Stimulated activated CD4-positive, alpha-beta T cell treated with anti-CD3 and anti-CD28 coated beads, Interleukin-1b, Interleukin-23, amount 100 ng/mL, for 1 hour (primary cell): ENCODE measurements at regions not wholly inside any gene's neighbourhood (a gene's known extent, or its start where the extent isn't known, plus 50 kb on each side); places are given as distances from the start of the nearest gene placed in this dataset.

Source experiments
- DNase-seq, 2 donors: peaks; one replicate each; pipeline ENCODE4 v3.0.0-alpha.2; 2020; ENCODE audit warnings: low read depth in 2 of 2

GRCh38 chr16:6406028-6406427 lies 926.6 kb upstream of the RBFOX1 start:
- DNase-seq = no peak

- no peak for DNase-seq
These were observed 949.7 kb upstream of the RBFOX1 start for GRCh38 chr16:6382924-6383459.

- DNase-seq = no peak
These were observed 950.7 kb upstream of the RBFOX1 start for GRCh38 chr16:6381896-6382295.

GRCh38 chr16:6377956-6378355 lies 954.7 kb upstream of the RBFOX1 start:
- no peak for DNase-seq

- no peak for DNase-seq
These were observed 957.1 kb upstream of the RBFOX1 start for GRCh38 chr16:6375465-6376075.

GRCh38 chr16:6374821-6375220 lies 957.8 kb upstream of the RBFOX1 start:
- DNase-seq = no peak

DNA sequence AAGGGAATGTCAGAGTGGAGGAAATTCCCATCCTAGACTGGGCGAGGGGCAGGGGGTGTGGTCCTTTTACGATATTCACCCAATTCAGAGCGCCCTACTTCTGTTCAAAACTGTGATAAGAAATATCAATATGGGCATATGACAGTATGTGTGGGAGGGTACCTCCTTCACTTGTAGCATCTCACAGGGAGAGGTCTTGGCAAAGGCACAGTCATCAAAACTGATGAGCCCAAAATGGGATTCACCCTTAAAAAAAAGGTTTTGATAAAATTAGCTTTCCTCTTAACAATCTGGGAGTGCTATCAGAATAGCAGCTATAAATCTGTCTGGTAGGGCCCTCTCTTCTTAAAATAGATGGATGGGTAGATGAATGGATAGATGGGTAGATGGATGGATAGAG lies 967.8 kb upstream of the RBFOX1 start:
- DNase-seq = no peak

DNA sequence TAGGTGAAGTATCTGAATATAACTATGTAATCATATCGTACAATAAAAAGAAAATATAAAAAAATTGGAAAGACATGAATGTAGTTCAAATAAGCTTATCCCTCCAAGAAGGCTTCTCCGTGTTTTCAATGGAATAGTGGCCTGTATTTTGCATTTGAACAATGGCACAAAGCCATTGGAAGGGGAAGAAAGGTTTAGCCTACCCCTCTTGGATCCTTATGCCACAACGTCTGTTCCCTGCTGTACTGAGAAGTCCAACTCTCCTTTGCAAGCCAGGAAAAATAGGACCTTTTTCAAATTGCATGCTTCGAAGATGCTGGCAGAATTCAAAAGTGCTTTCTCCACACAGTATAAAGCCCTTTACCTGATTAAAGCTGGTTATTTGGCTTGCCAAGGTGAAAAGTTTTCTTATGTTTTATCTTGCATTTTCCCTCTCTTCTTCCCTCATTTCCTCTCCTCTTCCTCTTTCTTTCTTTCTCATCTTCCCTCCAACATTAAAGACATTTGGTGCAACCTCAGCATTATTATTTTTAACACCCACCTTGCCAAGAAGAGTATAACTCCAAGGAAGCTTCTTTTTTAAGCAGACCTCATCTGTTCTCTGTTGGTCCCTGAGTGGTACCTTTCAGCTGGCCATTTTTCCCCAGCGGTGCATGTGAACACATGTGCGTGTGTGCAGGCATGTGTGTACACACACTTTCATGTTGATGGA lies 968.6 kb upstream of the RBFOX1 start:
- no peak for DNase-seq

DNA sequence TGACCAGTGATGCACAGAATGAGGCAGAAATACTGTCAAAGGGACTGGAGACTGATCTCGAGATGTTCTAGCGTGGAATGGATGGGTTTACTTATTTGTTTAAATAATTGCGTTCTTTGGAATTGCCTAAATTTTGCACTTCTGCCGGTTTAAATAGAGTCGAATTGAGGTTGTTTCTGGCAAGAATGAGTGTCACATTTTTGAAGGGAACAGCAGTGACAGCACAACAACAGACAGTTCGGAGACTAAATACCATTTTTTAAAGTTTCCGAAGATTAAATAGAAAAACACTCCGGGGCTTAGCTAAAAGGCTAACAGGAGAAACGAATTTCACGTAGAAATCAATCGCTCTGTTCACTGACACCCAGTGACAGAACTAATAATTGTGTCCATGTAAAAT lies 969.2 kb upstream of the RBFOX1 start:
- no peak for DNase-seq

- DNase-seq = no peak
These were observed 970.3 kb upstream of the RBFOX1 start for GRCh38 chr16:6362321-6362720.

DNA sequence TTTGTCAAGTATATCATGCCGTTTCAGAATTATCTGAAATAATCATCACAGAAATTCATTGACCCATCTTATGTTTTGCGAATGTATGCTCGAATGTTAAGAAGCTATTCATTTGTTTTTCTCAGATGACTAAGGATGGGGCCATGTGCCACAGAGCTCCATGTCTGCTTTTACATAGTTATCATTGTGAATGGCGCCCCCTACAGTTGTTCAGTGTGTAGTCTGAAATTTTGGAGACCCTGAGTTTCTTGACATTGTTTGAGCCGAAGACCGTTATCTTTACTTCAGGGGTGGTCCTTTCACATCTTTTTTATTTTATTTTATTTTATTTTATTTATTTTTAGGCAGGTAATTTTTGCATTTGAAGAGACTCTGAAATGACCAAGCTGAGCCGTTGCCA lies 972.0 kb upstream of the RBFOX1 start:
- no peak for DNase-seq

DNA sequence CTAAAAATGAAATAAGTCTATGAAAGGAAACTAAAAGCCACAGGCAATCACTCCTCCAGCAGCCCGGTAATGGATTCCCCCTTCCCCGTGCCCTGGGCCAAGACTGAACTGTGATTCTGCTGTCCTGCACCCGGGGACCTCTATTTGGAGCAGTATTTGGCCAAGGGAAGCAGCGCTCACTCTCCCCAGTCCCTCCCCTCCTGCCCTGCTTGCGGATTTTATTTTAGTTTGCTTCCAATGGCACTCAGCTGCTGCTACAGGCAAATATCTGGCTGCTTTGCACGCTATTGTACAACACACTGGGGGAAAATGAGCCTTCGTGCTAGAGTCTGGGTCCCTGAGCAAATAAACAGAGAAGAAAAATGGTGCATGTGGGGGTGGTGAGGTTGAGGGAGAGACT lies 975.7 kb upstream of the RBFOX1 start:
- DNase-seq = no peak

DNA sequence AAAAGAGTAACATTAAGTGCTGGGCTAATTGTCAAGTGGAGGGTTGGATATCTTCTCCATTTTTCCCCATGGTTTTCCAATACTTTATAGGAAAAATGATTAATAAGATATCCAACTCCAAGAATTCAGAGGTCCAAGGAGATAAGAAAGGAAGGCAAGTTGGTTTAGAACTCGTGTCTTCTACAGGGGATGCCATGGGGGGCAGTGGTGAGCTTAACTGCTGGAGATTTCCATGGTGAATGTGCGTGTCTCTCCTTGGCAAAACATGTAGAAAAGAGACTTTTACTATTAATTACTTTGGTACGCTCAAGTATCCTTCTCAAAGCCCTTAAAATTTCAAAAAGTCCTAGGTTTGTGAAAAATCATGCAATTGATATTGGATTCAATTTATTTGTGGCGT lies 982.9 kb upstream of the RBFOX1 start:
- DNase-seq = no peak

DNA sequence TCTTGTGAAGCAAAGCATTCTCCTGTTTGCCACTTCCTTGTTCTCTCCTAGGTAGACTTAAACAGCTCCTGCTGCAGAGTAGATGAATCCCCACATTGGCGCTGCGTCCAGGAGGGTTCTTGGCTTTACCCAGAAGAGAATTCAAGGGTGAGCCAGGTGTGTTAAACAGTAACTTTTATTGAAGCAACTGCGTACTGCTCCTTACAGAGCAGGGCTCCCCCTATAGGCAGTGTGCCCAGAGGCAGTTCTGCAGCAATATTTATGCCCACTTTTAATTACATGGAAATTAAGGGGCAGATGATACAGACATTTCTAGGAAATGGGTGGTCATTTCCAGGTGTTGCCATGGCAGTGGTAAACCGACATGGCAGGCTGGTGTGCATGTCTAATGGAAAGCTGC lies 987.6 kb upstream of the RBFOX1 start:
- no peak for DNase-seq

DNA sequence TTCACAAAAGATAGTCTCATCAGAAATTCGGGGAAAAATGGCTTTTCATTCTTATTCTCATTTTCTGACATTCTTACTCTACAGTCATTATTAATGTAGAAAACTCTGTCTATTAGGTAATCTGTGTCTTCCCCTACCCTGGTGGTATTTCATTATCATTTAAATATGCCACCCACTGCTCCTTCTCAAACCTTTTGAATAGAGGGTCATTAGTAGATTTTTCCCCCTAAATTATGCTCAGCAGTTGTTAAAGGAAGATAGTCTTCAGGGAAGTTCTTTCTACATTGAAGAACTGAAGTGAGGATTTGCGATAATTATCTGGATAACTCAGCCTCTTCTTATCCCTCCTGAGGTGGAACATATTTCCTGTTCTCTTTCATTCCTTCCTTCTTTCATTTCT lies 989.5 kb upstream of the RBFOX1 start:
- no peak for DNase-seq

DNA sequence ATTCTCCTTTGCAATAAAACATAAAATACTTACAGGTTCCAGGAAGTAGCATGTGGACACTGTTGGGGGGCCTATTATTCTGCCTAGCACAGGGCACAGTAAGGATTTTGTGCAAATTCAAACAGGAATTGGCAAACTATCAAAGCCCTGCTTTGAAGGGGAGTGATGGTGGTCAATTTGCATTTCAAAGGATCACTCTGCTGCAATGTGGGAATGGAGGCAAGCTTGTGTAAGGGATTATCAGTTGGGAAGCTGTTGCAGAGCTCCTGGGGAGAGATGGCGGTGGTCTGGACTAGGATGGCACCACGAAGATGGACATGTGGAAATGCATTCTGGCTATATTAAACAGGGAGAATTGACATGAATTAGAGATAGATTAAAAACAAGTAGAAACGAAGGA lies 990.7 kb upstream of the RBFOX1 start:
- no peak for DNase-seq

DNA sequence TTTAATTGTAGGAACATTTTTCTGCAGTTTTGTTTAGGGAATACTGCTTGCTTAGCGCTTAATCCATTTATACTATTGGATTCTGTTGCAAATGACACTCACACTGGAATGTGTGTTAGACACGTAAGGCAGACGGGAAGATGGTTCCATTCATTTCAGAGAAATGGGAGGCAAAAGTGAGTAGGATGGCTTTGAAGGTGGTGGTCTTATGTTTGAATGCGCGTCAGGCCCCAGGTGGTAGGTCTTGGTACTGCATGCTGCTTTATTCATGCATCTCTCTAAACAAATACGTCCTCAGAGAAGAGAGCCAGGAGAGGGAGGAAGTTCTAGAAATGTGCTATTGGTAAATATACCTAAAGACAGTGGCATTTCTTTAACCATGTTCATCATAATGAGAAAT lies 997.6 kb upstream of the RBFOX1 start:
- DNase-seq = no peak

DNA sequence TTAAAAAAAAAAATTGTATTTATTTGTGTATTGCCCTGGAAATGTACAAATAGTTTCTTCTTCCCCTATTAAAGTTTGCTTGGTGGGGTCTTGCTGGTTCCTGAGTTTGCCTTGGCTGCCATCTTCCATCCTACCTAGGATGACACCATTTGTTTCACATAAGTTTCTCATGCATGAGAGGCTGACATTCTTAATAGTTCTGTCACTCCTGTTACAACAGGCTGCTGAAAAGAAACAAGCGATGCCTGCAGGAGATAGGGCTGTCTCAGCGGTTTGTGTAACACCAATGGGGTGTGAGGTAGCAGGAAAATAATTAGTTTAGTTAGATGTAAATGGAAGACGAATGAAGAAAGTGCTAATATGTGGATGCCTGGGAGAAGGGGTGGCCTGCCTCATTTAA lies 1000.9 kb upstream of the RBFOX1 start:
- DNase-seq = no peak

DNA sequence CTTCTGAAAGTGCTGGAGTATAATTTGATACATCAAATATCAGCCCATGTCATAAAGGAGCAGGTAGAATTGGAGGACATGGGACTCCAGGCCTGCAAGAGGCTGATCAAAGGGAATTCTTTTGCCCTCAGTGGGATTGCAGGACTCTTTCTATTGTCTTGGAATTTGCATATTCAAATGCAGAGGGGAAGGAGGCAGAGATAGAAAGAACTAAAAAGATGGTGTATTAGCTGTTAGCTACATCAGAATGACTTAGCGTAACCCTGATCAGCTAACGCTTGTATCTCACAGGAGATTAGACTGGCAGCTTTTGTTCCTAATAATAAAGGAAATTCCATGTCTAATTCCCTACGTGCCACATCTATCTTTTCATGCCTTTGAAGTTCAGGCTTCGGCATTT lies 1014.7 kb upstream of the RBFOX1 start:
- DNase-seq = no peak

DNA sequence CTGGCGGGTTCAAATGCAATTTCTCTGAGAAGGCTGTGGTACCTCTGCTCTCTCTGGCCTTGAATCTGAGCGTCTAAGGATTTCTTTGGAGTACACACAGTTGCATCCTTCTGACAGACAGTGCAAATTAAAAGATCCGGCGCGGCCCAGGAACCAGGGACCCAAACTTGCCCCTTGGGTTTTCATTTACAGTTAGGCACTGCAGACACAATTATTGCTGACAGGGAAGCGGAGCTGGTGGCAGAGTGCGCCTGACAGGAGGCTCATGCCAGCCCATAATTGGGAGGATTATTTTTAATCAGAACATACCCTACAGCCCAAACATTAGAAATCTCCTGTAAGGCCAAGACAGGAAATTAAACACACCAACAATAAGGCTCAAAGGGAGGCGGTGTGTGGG lies 1023.4 kb upstream of the RBFOX1 start:
- no peak for DNase-seq

DNA sequence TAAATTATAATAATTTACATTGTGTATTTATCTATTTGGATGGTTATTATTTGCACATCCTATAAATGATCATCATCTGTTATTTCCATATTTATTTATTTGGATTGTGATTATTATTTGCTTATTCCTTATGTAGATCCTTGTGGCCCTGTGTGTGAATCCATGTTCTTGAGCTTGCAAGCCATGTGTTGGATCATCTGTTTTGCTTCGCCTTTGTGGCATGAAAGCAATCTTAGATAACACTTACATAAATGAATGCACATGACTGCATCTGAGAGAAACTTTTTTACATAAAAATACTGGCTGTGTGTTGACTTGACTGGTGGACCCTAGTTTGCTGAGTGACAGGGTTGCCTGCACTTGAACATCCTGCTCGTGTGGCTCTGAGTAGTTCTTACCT lies 1024.5 kb upstream of the RBFOX1 start:
- no peak for DNase-seq

GRCh38 chr16:6300523-6300922 lies 1032.1 kb upstream of the RBFOX1 start:
- no peak for DNase-seq

DNA sequence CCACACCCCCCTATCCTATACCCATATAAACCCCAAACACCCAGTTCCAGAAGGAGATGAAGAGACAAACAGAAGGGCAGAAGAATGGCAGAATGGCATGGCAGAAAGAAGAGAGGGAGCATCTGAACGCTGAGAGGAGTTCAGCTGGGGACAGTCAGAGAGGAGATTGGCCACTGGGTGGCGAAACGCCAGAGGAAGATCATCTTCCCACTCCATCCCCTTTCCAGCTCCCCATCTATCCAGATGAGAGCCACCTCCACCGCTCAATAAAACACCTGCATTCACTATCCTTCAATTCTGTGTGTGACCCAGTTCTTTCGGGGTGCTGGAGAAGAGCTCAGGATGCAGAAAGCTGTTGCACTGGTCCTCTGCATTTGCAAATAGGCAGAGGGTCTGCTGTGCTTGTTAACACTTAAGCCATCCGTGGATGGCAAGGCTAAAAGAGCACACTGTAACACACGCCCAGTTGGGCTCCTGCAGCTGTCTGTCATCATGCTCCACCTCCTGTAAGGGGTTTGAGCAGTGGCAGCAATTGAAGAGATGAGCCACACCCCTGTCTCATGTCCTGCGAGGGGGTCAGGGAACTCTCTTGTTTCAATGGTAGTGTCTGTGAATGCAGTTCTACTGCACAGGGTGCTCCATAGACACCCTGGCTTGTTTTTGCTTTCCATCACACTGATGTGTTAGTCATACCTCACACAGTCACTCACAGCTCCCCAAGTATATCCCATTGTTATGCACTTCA lies 1034.8 kb upstream of the RBFOX1 start:
- no peak for DNase-seq
